Panc1 (cell line): ENCODE measurements at regions not wholly inside any gene's neighbourhood (a gene's known extent, or its start where the extent isn't known, plus 50 kb on each side); places are given as distances from the start of the nearest gene placed in this dataset.

ENCODE experiments used
- POLR2AphosphoS5 ChIP-seq: IDR thresholded peaks from 2 replicates; pipeline ENCODE4 v1.6.1; 2012; ENCODE audit warnings: mild to moderate bottlenecking, low read depth, low read length, moderate library complexity
- TCF7L2 ChIP-seq: IDR thresholded peaks from 2 replicates; pipeline ENCODE4 v1.6.1; 2011; ENCODE audit warnings: mild to moderate bottlenecking, low read depth, low read length, inconsistent platforms
- TF ChIP-seq, protein P1 (sequence below): fragments of 450-650 bp; IDR thresholded peaks from 2 replicates; pipeline ENCODE4 v1.5.1; 2017; ENCODE audit warnings: mild to moderate bottlenecking

DNA sequence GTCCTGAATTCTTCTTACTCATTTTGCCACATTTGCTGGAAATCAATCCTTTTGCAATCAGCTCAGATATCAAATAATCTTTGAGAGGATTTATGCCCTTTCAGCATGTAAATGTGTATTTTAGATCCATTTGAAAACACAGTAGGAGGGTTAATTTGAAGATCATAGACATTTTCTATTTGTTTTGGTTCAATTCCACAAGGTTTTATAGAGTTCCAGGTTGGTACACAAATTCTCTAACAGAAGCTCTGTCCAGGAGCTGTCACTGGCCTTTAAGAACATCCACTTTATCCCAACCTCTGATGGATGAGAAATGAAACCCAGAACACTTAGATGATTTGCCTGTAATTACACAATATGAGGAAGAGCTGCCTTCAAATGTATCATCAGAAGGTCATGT lies 157.3 kb upstream of the CHAC2 start:
- TF ChIP-seq, protein P1, sequence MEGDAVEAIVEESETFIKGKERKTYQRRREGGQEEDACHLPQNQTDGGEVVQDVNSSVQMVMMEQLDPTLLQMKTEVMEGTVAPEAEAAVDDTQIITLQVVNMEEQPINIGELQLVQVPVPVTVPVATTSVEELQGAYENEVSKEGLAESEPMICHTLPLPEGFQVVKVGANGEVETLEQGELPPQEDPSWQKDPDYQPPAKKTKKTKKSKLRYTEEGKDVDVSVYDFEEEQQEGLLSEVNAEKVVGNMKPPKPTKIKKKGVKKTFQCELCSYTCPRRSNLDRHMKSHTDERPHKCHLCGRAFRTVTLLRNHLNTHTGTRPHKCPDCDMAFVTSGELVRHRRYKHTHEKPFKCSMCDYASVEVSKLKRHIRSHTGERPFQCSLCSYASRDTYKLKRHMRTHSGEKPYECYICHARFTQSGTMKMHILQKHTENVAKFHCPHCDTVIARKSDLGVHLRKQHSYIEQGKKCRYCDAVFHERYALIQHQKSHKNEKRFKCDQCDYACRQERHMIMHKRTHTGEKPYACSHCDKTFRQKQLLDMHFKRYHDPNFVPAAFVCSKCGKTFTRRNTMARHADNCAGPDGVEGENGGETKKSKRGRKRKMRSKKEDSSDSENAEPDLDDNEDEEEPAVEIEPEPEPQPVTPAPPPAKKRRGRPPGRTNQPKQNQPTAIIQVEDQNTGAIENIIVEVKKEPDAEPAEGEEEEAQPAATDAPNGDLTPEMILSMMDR: no peak
- TF ChIP-seq POLR2AphosphoS5 (no peak), TCF7L2 (no peak)
